ENCODE measurements at regions not wholly inside any gene's neighbourhood (a gene's known extent, or its start where the extent isn't known, plus 50 kb on each side); places are given as distances from the start of the nearest gene placed in this dataset.

DNA sequence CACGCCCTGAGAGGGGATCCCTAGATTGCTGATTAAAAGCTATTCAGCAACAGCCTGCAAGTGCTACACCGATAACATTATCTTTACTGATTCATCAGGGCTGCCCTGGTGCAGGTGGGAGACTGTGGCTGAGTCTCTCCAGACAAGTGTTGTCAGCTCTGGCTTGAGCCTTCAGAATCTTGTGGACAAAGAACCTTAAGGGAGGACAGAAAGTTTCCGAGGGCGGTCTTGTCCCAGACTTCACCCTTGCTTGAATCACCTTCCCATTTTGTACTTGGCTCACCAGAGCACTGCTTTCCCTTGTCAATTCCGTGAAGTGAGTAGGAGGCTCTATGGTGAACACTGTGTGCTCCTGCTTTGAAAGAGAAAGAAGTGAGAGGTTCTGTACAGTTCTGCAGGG lies 88.6 kb upstream of the PCSK2 start:
- no peak for DNase-seq

DNA sequence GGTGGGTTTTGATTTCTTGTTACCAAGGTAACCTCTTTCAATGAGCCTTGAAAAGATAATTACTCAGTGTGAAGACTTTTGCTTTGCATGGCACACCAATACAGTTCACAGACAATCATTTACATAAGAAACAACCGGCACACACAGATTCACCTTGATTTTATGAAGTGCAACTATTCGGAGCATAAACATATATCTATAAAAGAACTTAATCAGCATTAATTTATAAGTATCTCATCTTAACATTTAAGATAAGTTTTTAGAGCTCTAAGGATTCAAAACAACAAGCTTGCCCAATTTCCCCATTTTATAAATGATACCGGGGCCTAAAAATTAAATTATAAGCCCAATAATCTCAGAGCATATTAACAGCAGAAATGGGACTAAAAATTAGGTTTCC lies 85.9 kb upstream of the PCSK2 start:
- no peak for DNase-seq

DNA sequence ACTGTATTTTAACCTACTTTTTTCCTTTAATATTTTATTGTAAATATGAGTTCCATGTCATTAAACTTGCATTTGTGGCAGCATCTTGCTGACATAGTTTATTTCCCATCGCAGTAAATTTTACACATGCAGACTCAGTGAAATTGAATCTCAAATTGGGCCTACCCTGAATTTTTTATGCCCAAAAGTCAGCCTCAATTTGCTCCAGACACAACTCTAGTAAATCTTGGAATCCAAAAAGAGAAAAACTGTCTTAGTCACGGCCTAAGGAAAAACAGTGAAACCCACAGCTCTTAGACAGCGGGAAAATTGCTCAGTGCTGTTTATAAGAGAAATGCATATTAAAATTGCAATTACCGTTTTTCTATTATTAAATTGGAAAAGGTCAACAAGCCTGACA lies 85.3 kb upstream of the PCSK2 start:
- no peak for DNase-seq

DNA sequence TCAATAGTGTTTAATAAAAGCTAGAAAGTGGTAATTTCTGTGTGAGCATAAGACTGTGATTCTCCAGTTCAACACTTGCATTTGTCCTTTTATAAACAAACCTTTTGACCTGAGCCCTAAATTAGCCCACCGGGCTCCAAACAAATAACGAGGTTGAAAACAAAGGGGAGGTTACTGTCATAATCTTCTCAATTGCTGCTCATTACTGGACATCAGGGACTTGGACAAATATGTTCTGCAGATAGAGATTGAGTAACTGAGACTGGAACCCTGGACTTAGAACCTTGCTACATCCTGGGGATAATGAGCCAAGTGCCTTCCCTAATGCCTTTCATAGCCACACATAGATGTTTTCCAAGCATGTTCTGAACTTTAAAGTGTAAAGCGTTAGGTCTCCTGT lies 84.2 kb upstream of the PCSK2 start:
- no peak for DNase-seq

DNA sequence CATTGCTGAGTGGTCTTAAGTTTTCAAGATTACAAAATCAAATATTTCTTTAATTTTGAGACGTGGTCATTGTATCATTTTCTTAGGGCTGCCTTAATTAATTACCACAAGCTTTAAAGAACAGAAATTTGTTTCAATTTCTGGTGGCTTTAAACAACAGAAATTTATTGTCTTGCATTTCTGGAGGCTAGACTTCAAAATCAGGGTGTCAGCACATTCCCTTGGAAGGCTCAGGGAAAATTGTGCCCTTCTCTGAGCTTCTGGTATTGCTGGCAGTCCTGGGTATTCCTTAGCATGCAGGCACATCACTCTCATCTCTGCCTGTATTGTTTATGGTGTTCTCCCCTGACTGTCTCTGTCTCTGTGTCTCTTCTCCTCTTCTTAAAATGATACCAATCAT lies 76.0 kb upstream of the PCSK2 start:
- DNase-seq, result no peak

DNA sequence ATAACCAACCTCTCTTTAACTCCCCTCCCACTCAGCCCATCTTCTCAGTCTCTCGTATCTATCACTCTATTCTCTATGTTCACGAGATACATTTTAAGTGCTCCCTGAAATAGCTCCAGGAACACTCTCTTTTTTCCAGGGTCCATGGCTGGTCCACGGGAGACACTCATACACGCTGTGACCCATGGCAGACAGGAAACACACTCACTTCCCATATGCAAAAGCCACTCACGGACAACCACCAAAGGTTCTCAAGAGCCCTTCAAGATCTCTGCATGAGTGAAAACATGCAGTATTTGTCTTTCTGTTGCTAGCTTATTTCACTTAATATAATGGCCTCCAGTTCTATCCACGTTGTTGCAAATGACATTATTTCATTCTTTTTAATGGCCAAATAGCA lies 71.4 kb upstream of the PCSK2 start:
- DNase-seq, result no peak

DNA sequence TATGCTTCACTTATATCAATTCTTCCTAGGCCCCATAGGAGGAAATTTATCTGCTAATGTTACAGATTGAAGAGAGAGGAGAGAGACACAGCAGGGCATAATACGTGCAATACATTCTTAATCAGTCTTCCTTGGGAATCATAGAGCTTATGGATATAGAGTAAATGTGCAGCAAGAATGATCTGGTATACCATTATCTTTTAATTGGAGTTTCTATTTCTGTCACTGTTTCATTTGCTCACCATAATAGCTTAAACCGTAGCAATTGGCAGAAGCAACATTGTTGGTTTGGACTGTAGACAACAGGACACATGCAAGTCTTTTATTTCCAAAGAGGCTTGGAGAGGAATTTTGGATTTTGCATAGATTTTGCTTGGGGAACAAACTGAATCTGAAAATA lies 68.1 kb upstream of the PCSK2 start:
- DNase-seq, result no peak

DNA sequence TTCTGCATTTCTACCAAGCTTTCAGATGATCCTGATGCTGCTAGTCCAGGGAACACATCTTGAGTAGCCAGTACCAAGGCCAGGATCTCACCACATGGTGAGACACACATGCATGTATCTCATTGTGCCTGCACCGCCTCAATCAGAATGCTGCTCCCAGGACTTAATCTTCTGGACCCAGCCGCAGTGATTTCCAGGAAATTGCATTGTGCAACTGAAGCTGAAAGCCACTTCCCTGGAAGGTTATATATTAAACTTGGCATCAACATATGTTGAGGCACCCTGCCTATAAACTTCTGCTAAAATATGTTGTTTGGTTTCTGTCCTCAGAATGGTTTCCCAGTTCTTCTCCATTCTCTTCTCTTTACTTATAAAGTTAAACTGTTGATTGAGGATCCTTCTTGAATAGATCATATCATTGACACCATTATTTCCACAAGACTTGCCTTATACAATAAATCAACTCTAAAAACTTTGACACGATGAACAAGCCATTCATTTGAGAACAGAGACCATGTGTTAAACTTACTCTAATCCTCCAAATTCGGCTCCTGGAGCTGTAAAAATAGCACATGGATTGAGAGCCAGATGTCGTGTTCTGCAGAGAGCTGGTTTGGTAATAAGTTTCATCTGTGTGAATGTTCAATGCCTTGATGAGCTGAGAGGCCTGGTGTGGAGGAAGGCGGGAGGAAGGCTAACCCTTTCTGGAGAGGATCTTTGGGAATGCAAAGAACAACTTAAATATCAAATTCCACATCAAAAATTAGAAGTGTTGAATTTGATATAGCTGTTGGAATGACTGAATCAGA lies 65.0 kb upstream of the PCSK2 start:
- DNase-seq, result no peak

DNA sequence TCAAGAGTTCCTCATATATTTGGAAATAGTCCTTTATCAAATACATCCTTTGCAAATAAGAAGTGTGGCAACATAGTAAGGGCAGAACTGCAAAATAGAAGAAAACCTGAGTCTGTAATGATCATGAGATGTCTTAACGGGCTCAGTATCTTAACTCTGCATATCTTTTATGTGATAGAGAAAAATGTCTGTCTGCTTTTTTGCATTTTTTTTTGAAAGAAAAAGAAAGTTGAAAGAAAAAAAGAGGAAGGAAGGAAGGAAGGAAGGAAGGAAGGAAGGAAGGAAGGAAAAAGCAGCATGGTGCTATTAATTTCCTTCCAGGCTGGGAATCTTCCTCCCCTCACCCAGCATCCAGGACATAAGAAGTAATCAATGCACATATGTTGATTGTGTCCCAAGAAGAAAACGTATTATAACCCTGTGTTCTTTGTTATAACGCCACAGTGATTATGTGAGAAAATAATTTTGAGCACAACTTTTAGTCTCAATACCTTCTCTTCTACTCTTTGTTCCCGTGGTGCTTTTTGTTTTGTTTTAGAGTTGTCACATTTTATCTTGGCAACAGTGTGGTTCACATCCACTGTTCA lies 58.7 kb upstream of the PCSK2 start:
- no peak for DNase-seq

DNA sequence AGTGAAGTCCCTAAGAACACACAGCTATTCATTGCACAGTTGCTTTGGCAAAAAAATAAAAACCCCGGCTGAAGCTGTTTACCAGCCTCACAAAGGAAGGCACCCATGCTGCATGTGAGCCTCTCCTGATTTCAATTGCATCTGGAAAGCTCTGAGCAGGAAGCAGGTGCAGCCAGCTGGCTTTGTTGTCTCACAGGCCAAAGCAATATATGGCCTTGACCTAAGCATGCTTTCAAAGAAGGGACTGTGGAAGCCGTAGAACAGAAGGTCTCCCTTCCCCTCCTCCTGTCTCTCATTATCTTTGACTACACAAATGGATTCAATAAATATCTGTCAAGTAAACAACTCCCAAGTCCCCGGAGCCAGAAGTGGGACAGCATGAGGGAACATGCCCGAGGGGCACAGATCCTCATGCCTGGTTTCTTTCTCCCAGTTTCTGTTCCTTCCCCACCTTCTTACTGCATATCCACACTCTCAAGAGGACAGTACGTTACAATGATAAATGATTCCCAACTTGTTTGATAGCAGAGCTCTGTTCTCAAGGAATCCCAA lies 57.2 kb upstream of the PCSK2 start:
- DNase-seq, result peak; percentile 44

DNA sequence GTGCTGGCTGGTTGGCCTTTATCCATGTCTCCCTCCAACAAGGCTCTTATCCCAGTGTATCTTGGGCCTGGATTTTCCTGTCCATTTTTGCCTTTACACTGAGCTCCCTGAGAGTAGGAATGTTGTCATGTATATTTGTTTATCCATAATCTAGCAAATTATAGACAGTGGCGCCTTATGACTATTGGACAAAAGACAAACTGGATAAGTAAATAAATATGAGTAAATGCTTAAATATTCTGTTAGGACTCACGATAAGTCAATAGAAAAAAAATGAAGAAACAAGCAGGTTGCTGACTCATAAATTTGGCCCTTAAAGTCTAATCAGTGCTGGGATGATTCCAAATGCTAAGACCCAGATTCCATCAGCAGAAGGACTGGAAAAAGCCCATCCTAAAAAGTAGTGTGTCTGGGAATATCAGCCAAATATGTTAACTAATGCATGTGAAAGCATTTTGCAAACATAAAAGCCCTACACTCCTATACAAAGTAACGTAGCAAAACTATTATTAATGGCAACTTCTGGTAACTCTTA lies 55.0 kb upstream of the PCSK2 start:
- DNase-seq, result no peak

DNA sequence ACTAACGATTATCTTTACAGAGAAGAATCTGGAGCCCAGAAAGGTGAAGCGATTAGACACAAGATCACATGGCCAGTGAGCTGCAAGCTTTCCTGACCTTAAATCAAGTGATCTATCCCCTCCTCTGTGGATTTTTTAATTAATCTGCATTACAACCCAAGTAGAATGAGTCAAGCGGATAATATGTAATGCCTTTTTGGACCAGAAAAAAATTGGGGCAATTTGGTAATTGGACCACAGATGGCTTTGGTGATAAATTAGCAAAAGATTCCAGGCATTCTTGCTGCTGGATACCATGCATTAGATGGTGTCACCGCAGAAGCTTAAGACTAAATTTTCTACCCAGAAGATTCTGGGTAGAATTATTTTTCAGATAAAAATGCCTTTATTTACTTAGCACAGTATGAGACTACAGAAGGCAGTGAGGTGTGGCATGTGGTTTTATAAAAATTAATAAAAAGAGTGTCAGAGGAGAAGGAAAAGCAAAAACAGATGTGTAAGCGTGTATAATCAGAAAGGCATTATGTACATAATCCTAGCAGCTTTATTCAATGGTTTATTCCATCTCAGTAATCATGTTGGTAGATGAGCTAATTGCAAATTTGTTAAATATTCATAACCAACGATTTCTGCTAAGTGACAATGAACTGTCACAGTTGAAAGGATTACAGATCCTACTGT lies 53.9 kb upstream of the PCSK2 start:
- DNase-seq, result peak; percentile 43
